ENCODE measurements at regions not wholly inside any gene's neighbourhood (a gene's known extent, or its start where the extent isn't known, plus 50 kb on each side); places are given as distances from the start of the nearest gene placed in this dataset.
A peak's percentile ranks its signal among the peaks of the same experiment; 100 is the strongest.

- Mint-ChIP-seq H3K4me1 (peaks cover 0 to 4% (median 0%) of the 10 kb centered on the region in 4 donors), H3K4me3 (no peak overlapping the region), H3K27me3 (peaks cover 7% of the 10 kb centered on the region), H3K27ac (no peak overlapping the region), H3K36me3 (no peaks in the 10 kb centered on the region), H3K9me3 (no peaks in the 10 kb centered on the region)
- ATAC-seq (ENCODE audit: low read depth in 2 of 2): no peak
- Histone ChIP-seq H3K4me3 (ENCODE audit: low read depth, low read length) (no peak overlapping the region), H3K9me3 (ENCODE audit: control insufficient read depth in 2 of 2, low read length in 2 of 2) (no peaks in the 10 kb centered on the region), H3K4me1 (ENCODE audit: control insufficient read depth, insufficient read depth, low read length, poor library complexity, severe bottlenecking) (no peaks in the 10 kb centered on the region), H3K27me3 (ENCODE audit: control insufficient read depth, insufficient read depth, low read length) (no peaks in the 10 kb centered on the region), H3K27ac (ENCODE audit: insufficient read depth, low read length, poor library complexity, severe bottlenecking) (no peak overlapping the region), H3K36me3 (ENCODE audit: control insufficient read depth, insufficient read depth, low read length) (no peaks in the 10 kb centered on the region)
- peak in 1 of 3 donors; percentile 22 for DNase-seq
Measured at GRCh38 chr1:232880354-232880753, 70.1 kb upstream of the NTPCR start.

- ATAC-seq (ENCODE audit: low read depth in 2 of 2) (no peak), DNase-seq (no peak)
- H3K27ac Mint-ChIP-seq: no peak overlapping the region
- H3K4me1 Mint-ChIP-seq: no peaks in the 10 kb centered on the region
- no peak overlapping the region for H3K4me3 Mint-ChIP-seq
- no peaks in the 10 kb centered on the region for H3K36me3 Mint-ChIP-seq
- H3K27me3 Mint-ChIP-seq: no peaks in the 10 kb centered on the region
- no peaks in the 10 kb centered on the region for H3K9me3 Mint-ChIP-seq
- Histone ChIP-seq H3K4me3 (ENCODE audit: low read depth, low read length) (no peak overlapping the region), H3K27ac (ENCODE audit: insufficient read depth, low read length, poor library complexity, severe bottlenecking) (no peak overlapping the region), H3K9me3 (ENCODE audit: control insufficient read depth in 2 of 2, low read length in 2 of 2) (no peaks in the 10 kb centered on the region), H3K4me1 (ENCODE audit: control insufficient read depth, insufficient read depth, low read length, poor library complexity, severe bottlenecking) (no peaks in the 10 kb centered on the region), H3K27me3 (ENCODE audit: control insufficient read depth, insufficient read depth, low read length) (no peaks in the 10 kb centered on the region), H3K36me3 (ENCODE audit: control insufficient read depth, insufficient read depth, low read length) (no peaks in the 10 kb centered on the region)
Measured at GRCh38 chr1:232883992-232884661, 66.3 kb upstream of the NTPCR start.

GRCh38 chr1:232886271-232886670 is 64.1 kb upstream of the NTPCR start:
- no peaks in the 10 kb centered on the region for H3K4me1 ChIP-seq (ENCODE audit: control insufficient read depth, insufficient read depth, low read length, poor library complexity, severe bottlenecking)
- Mint-ChIP-seq H3K36me3 (no peaks in the 10 kb centered on the region), H3K27ac (no peak overlapping the region), H3K4me1 (peaks cover 0 to 6% (median 1%) of the 10 kb centered on the region in 4 donors), H3K9me3 (no peaks in the 10 kb centered on the region), H3K27me3 (no peaks in the 10 kb centered on the region), H3K4me3 (no peak overlapping the region)
- H3K27me3 ChIP-seq (ENCODE audit: control insufficient read depth, insufficient read depth, low read length): no peaks in the 10 kb centered on the region
- no peaks in the 10 kb centered on the region for H3K9me3 ChIP-seq (ENCODE audit: control insufficient read depth in 2 of 2, low read length in 2 of 2)
- H3K36me3 ChIP-seq (ENCODE audit: control insufficient read depth, insufficient read depth, low read length): no peaks in the 10 kb centered on the region
- H3K4me3 ChIP-seq (ENCODE audit: low read depth, low read length): no peak overlapping the region
- no peak overlapping the region for H3K27ac ChIP-seq (ENCODE audit: insufficient read depth, low read length, poor library complexity, severe bottlenecking)
- ATAC-seq (ENCODE audit: low read depth in 2 of 2) (no peak), DNase-seq (no peak)

- no peak overlapping the region for H3K27ac Mint-ChIP-seq
- peaks cover 0 to 6% (median 1%) of the 10 kb centered on the region in 4 donors for H3K4me1 Mint-ChIP-seq
- no peaks in the 10 kb centered on the region for H3K27me3 Mint-ChIP-seq
- no peak overlapping the region for H3K27ac ChIP-seq (ENCODE audit: insufficient read depth, low read length, poor library complexity, severe bottlenecking)
- DNase-seq: no peak
- H3K4me3 Mint-ChIP-seq: no peak overlapping the region
- no peaks in the 10 kb centered on the region for H3K9me3 Mint-ChIP-seq
- no peak overlapping the region for H3K4me3 ChIP-seq (ENCODE audit: low read depth, low read length)
- ATAC-seq (ENCODE audit: low read depth in 2 of 2): no peak
- no peaks in the 10 kb centered on the region for H3K9me3 ChIP-seq (ENCODE audit: control insufficient read depth in 2 of 2, low read length in 2 of 2)
- no peaks in the 10 kb centered on the region for H3K36me3 ChIP-seq (ENCODE audit: control insufficient read depth, insufficient read depth, low read length)
- no peaks in the 10 kb centered on the region for H3K4me1 ChIP-seq (ENCODE audit: control insufficient read depth, insufficient read depth, low read length, poor library complexity, severe bottlenecking)
- H3K36me3 Mint-ChIP-seq: no peaks in the 10 kb centered on the region
- H3K27me3 ChIP-seq (ENCODE audit: control insufficient read depth, insufficient read depth, low read length): no peaks in the 10 kb centered on the region
Measured at GRCh38 chr1:232890340-232890943, 60.0 kb upstream of the NTPCR start.

- Mint-ChIP-seq H3K36me3 (no peaks in the 10 kb centered on the region), H3K4me3 (no peak overlapping the region), H3K27me3 (no peaks in the 10 kb centered on the region), H3K27ac (no peak overlapping the region), H3K4me1 (peaks cover 0 to 6% (median 1%) of the 10 kb centered on the region in 4 donors), H3K9me3 (no peaks in the 10 kb centered on the region)
- H3K36me3 ChIP-seq (ENCODE audit: control insufficient read depth, insufficient read depth, low read length): no peaks in the 10 kb centered on the region
- H3K27me3 ChIP-seq (ENCODE audit: control insufficient read depth, insufficient read depth, low read length): no peaks in the 10 kb centered on the region
- no peak overlapping the region for H3K4me3 ChIP-seq (ENCODE audit: low read depth, low read length)
- no peaks in the 10 kb centered on the region for H3K4me1 ChIP-seq (ENCODE audit: control insufficient read depth, insufficient read depth, low read length, poor library complexity, severe bottlenecking)
- DNase-seq (no peak), ATAC-seq (ENCODE audit: low read depth in 2 of 2) (no peak)
- no peak overlapping the region for H3K27ac ChIP-seq (ENCODE audit: insufficient read depth, low read length, poor library complexity, severe bottlenecking)
- no peaks in the 10 kb centered on the region for H3K9me3 ChIP-seq (ENCODE audit: control insufficient read depth in 2 of 2, low read length in 2 of 2)
Measured at GRCh38 chr1:232891071-232891470, 59.3 kb upstream of the NTPCR start.

GRCh38 chr1:232891656-232892317 is 58.6 kb upstream of the NTPCR start:
- H3K27me3 ChIP-seq (ENCODE audit: control insufficient read depth, insufficient read depth, low read length): no peaks in the 10 kb centered on the region
- no peaks in the 10 kb centered on the region for H3K9me3 ChIP-seq (ENCODE audit: control insufficient read depth in 2 of 2, low read length in 2 of 2)
- H3K4me3 Mint-ChIP-seq: no peak overlapping the region
- H3K36me3 Mint-ChIP-seq: no peaks in the 10 kb centered on the region
- no peaks in the 10 kb centered on the region for H3K27me3 Mint-ChIP-seq
- ATAC-seq (ENCODE audit: low read depth in 2 of 2): no peak
- DNase-seq: no peak
- no peaks in the 10 kb centered on the region for H3K4me1 ChIP-seq (ENCODE audit: control insufficient read depth, insufficient read depth, low read length, poor library complexity, severe bottlenecking)
- H3K27ac Mint-ChIP-seq: no peak overlapping the region
- no peak overlapping the region for H3K27ac ChIP-seq (ENCODE audit: insufficient read depth, low read length, poor library complexity, severe bottlenecking)
- H3K36me3 ChIP-seq (ENCODE audit: control insufficient read depth, insufficient read depth, low read length): no peaks in the 10 kb centered on the region
- peaks cover 0 to 6% (median 1%) of the 10 kb centered on the region in 4 donors for H3K4me1 Mint-ChIP-seq
- no peaks in the 10 kb centered on the region for H3K9me3 Mint-ChIP-seq
- H3K4me3 ChIP-seq (ENCODE audit: low read depth, low read length): no peak overlapping the region

GRCh38 chr1:232893481-232894313 is 56.7 kb upstream of the NTPCR start:
- Mint-ChIP-seq H3K36me3 (no peaks in the 10 kb centered on the region), H3K4me3 (no peak overlapping the region), H3K4me1 (peaks cover 0 to 6% (median 1%) of the 10 kb centered on the region in 4 donors), H3K27ac (no peak overlapping the region), H3K9me3 (peaks cover 0 to 2% (median 0%) of the 10 kb centered on the region in 7 donors), H3K27me3 (peaks cover 5% of the 10 kb centered on the region)
- no peak overlapping the region for H3K27ac ChIP-seq (ENCODE audit: insufficient read depth, low read length, poor library complexity, severe bottlenecking)
- DNase-seq: no peak
- H3K4me1 ChIP-seq (ENCODE audit: control insufficient read depth, insufficient read depth, low read length, poor library complexity, severe bottlenecking): no peaks in the 10 kb centered on the region
- no peak for ATAC-seq (ENCODE audit: low read depth in 2 of 2)
- no peaks in the 10 kb centered on the region for H3K27me3 ChIP-seq (ENCODE audit: control insufficient read depth, insufficient read depth, low read length)
- H3K36me3 ChIP-seq (ENCODE audit: control insufficient read depth, insufficient read depth, low read length): no peaks in the 10 kb centered on the region
- no peaks in the 10 kb centered on the region for H3K9me3 ChIP-seq (ENCODE audit: control insufficient read depth in 2 of 2, low read length in 2 of 2)
- H3K4me3 ChIP-seq (ENCODE audit: low read depth, low read length): no peak overlapping the region
